ENCODE measurements at regions not wholly inside any gene's neighbourhood (a gene's known extent, or its start where the extent isn't known, plus 50 kb on each side); places are given as distances from the start of the nearest gene placed in this dataset.
"Not testable (repeated sequence)": the region's sequence is repeated elsewhere in the genome, so short reads cannot be mapped to it uniquely, and the experiment has no call there.

DNA sequence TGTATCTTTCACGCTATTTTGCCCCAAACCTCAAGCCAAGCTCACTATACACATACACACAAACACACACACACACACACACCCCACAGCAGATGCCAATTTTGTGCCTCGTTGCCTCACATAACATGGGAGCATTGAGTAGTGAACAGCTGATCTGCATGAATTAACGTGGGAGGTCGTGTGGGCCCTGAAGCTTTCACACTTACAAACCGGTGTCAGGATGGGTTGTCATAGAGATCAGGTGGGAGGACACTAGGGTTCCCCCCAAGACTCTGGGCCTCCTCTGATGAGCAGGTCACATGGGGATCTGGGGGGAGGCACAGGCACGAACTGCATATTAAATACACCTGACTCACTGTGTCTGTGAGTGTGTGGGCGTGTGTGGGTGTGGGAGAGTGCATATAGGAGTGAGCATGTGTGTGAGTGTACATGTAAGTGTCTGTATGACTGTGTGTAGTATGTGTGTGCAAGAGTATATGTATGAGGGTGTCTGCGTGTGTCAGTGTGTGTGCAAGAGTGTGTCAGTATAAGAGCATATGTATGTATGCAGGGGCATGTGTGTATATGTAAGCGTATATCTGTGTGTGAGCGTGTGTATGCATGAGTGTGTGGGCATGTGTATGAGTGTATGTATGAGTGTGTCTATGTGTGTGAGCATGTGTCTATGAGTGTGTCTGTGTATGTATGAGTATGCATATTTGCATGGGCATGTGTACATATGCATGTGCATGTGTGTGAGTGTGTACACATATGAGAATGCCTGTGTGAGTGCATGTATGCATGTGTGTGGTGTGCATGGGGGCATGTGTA, 370.4 kb downstream of the PREX1 start:
- Mint-ChIP-seq H3K4me1 (ENCODE audit: low read depth) (no peaks in the 10 kb centered on the region), H3K36me3 (ENCODE audit: low read depth) (no peaks in the 10 kb centered on the region), H3K4me3 (no peak overlapping the region), H3K27ac (no peak overlapping the region), H3K9me3 (no peaks in the 10 kb centered on the region), H3K27me3 (ENCODE audit: low read depth) (peaks cover 5% of the 10 kb centered on the region)

DNA sequence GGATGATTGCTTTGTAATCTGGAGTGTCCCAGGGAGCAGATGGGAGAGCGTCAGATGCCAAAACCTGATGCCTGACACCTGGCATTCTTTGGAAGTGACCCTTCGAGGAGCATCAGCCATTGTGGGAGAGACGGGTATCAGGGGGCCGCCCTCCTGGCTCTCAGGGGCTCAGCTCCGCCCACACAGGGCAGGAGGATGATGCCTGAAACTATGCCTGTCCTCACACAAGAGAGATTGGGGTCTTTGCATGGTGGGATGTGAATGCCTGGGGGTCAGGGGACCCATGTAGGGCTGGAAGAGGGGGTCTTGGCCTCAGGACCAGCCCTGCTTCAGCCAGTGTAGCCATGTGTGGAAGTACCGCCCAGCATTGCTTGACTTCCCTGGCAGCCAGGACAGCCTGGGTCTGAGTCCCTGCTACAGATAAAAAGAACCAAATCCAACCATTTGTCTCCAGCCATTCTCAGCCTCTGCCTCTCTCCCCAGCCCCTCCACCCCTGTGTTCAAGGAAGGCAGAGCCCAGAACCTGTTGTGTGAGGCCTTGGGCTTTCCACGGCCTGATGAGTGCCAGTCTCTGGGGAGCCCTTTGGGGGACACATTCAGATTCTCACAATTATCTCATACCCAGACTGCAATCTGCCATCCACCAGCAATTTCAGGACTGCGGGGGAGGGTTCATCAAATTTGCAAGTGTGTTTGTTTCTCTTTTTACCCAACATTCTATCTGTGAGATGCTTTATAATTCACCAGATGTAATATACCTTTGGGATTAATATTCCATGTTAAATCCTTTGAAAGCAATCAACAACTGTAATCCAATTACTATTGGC, 371.2 kb downstream of the PREX1 start:
- Mint-ChIP-seq H3K27ac (no peak overlapping the region), H3K36me3 (ENCODE audit: low read depth) (no peaks in the 10 kb centered on the region), H3K4me3 (no peak overlapping the region), H3K4me1 (ENCODE audit: low read depth) (no peaks in the 10 kb centered on the region), H3K27me3 (ENCODE audit: low read depth) (peaks cover 5% of the 10 kb centered on the region), H3K9me3 (no peaks in the 10 kb centered on the region)

DNA sequence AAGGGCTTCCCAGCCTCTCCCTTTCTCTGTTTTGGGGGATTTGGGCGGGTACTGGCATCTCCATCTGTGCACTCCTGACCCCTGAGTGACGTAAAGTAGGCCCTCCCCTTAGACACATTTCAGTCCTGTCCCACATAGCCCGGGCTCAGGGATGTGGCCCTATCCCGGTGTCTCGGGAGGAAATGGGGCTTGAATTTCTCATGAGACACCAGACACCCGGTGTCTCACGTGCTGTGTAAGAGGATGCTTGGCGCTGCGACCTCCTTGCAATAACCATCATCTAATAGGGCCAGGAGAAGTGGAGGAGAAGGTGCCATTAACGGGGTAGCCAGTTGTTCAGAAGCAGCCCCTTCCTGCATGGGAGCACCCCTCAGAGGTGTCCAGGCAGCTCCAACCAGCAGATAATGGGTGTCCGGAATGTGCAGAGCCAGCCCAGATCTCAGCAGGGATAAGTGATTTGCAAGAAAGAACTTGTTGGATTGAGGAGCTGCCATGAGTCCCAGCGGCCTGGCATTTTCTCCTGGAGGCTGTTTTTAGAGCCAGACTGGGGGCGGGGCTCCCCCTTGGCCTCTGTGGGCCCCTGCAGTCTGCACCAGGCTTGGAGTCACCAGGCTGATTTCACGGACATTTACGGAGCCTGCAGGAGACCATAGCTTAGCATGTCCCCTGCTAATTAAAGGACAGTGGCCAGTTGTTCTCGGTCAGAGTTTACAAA, 372.0 kb downstream of the PREX1 start:
- no peaks in the 10 kb centered on the region for H3K36me3 Mint-ChIP-seq (ENCODE audit: low read depth)
- H3K4me3 Mint-ChIP-seq = no peak overlapping the region
- H3K4me1 Mint-ChIP-seq (ENCODE audit: low read depth) = no peaks in the 10 kb centered on the region
- H3K9me3 Mint-ChIP-seq = no peaks in the 10 kb centered on the region
- H3K27me3 Mint-ChIP-seq (ENCODE audit: low read depth) = no peaks in the 10 kb centered on the region
- H3K27ac Mint-ChIP-seq = no peak overlapping the region

DNA sequence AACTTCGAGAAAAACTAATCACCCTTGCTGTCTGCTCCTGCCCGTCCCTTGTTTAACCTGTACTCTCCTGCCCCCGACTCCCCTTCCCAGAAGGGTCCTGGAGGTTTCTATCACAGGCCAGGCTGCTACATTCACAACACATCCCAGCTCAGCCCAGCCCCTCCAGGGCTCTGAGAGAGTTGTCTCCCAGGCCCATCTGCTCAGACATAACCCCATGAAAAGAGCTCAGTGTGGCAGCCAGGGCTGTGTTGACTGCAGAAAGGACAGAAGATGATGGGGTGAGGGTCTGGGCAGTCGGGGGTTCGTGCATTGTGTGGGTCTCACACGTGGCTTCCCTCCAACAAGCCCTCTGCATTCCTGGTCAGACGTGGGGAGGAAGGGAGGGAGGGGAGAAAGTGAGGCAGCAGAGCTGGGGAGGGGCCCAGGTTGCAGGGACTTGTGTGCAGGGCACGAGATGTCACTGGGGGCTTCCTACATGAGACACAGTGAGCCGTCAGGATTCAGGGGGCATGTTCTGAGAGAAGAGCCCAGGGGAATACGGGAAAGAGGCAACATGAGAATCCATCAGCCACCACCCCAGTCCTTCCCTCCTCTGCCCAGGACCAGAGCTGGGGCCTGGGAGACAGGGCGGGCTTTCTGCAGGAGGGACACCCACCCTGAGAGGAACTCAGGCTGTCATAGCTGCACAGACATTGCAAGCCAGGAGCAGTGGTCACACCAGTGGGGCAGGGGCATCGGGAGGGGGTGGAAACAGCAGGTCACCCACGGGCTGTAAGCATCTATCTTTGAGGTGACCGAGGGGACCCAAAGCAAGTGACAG, 372.9 kb downstream of the PREX1 start:
- no peaks in the 10 kb centered on the region for H3K36me3 Mint-ChIP-seq (ENCODE audit: low read depth)
- H3K27me3 Mint-ChIP-seq (ENCODE audit: low read depth) = no peaks in the 10 kb centered on the region
- H3K4me3 Mint-ChIP-seq = no peak overlapping the region
- no peaks in the 10 kb centered on the region for H3K9me3 Mint-ChIP-seq
- H3K4me1 Mint-ChIP-seq (ENCODE audit: low read depth) = no peaks in the 10 kb centered on the region
- H3K27ac Mint-ChIP-seq = no peak overlapping the region

DNA sequence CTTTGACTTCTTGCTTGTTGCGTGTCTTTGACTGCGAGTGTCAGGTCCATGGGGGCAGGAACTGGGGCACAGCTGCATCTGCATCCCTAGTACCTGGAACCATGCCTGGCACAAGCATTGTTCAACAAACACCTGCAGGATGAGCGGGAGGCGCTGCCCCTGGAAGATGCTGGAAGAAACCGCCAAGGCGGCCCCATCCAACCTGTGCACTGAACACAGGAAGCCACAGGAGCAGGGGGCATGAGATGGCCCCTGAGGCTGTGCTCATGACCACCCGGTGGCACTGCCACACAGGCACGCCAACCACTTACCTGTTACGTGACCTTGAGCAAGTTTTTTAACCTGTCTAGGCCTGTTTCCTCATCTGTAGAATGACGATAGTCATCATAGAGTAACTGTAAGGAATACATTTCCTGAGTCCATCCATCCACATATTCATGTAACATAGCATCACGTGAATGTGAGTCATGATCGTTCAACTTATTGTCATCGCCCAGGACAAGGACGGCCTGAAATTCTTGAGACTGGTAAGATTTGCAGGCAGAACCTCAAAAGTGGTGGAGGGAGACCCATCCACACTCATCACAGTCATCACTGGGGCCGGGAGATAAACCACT, 374.2 kb downstream of the PREX1 start:
- Mint-ChIP-seq H3K4me3 (no peak overlapping the region), H3K4me1 (ENCODE audit: low read depth) (no peaks in the 10 kb centered on the region), H3K9me3 (no peaks in the 10 kb centered on the region), H3K27me3 (ENCODE audit: low read depth) (no peaks in the 10 kb centered on the region), H3K36me3 (ENCODE audit: low read depth) (no peaks in the 10 kb centered on the region), H3K27ac (no peak overlapping the region)

DNA sequence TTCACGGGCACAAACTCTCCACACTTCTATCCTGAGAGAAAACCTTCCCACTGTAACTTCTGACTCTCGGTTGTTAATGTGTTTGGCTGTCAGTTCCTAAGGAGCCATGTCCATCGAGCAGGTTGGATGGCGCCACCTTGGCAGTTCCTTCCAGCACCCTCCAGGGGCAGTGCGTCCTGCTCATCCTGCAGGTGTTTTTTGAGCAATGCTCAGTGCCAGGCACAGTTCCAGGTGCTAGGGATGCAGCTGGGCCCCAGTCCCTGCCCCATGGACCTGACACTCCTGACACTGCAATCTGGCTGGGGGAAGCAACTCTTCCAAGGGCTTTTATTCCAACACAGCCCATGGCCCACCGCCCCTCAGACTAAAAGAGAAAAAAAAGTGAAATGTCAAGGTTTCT, 376.4 kb downstream of the PREX1 start:
- Mint-ChIP-seq H3K27me3 (ENCODE audit: low read depth) (no peaks in the 10 kb centered on the region), H3K36me3 (ENCODE audit: low read depth) (no peaks in the 10 kb centered on the region), H3K27ac (no peak overlapping the region), H3K4me1 (ENCODE audit: low read depth) (no peaks in the 10 kb centered on the region), H3K9me3 (no peaks in the 10 kb centered on the region), H3K4me3 (no peak overlapping the region)

DNA sequence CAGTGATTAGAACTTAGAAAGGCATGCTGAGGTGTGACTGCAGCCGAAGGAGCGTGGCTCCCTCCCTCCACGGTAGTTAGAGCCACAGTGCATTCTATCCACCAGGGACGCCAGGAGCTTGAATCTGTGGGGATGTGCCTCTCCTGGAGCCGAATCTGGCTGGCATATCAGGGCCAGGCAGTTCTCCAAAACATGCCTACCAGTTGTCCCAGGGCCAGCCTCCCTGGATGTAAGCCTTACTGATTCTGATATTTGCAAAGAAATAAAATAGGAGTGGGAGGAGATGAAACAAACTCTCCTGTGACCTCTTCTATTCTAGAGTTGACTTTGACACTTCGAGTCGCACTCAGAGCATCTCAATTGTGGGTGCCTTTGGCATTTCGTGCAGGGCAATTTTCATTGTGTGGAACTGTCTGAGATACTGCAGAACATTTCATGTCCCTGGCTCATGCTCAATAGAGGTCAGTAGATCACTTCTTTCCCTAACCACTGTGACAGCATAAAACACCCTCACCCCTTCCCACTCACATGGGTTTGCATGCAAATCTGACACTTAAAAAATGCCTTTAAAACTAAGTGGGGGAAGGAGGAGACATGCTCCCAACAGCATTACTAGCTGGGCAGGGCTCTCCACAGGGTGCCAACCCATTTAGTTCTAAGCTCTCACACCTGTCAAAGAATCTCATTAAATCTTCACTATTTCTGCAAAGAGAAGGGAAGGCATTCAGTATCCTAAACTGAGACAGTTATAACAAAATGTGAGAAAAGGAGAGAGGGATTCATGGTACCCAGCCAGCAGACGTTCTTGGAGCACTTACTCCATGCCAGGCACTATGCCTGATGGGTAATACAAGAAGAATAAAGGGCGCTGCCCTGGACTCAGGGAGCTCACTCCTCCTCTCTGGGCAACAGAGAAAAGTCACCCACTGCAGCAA, 378.9 kb downstream of the PREX1 start:
- Mint-ChIP-seq H3K4me1 (ENCODE audit: low read depth) (no peaks in the 10 kb centered on the region), H3K27me3 (ENCODE audit: low read depth) (no peaks in the 10 kb centered on the region), H3K36me3 (ENCODE audit: low read depth) (no peaks in the 10 kb centered on the region), H3K9me3 (peaks cover 11% of the 10 kb centered on the region), H3K4me3 (no peak overlapping the region), H3K27ac (no peak overlapping the region)

DNA sequence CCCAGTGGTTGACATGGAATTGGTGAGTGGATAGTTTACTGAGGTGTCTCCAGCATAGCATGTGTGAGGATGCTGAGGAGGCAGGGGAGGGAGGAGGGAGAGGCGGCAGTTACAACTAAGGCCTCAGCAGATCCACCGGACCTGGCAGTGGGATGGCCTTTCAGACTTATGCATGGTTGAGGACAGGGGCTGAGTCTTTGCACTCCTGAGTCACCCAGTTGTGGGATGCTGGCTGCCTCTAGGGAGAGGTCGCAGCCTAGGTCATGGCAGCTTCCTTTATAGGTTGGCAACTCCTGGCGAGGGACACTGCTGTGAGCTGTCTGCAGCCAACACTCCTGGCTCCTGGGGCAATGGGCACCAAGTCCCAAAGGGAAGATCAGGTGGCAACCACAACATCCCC, 380.3 kb downstream of the PREX1 start:
- H3K27me3 Mint-ChIP-seq (ENCODE audit: low read depth) = no peaks in the 10 kb centered on the region
- no peaks in the 10 kb centered on the region for H3K36me3 Mint-ChIP-seq (ENCODE audit: low read depth)
- peaks cover 14% of the 10 kb centered on the region for H3K9me3 Mint-ChIP-seq
- no peak overlapping the region for H3K4me3 Mint-ChIP-seq
- no peaks in the 10 kb centered on the region for H3K4me1 Mint-ChIP-seq (ENCODE audit: low read depth)
- H3K27ac Mint-ChIP-seq = no peak overlapping the region

DNA sequence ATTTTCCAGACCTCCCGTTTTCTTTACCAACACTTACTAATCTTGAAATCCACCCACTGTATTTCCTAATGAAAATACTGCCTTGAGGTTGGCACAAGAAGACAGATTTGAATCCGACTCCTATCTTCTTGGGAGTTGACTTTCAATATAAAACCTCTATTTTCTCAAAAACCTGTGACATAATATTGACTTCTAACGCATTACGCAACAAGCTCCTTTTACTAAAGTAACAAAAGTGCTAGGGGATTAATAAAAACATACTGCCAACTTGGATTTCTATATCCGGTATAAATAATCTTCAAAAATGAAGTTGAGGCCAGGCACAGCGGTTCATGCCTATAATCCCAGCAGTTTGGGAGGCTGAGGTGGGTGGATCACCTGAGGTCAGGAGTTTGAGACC, 382.0 kb downstream of the PREX1 start:
- Mint-ChIP-seq H3K36me3 (ENCODE audit: low read depth) (no peaks in the 10 kb centered on the region), H3K4me3 (no peak overlapping the region), H3K27me3 (ENCODE audit: low read depth) (no peaks in the 10 kb centered on the region), H3K9me3 (peaks cover 14% of the 10 kb centered on the region), H3K4me1 (ENCODE audit: low read depth) (no peaks in the 10 kb centered on the region), H3K27ac (no peak overlapping the region)

DNA sequence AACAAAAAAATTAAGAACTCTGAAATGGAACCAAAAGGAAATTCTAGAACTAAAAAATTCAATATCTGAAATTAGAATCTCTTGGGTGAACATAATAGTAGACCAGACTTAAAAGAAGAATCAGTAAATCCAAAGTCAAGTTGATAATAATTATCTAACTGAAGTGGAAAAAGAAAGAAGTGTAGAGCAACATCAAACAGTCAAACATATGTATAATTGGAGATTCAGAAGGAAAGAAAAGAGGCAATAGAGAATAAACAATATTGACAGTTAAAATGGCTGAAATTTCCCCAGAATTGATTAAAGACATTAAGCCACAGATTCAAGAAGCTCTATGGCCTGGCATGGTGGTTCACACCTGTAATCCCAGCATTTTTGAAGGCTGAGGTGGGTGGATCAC, 383.6 kb downstream of the PREX1 start:
- Mint-ChIP-seq H3K9me3 (peaks cover 14% of the 10 kb centered on the region), H3K27ac (no peak overlapping the region), H3K4me3 (no peak overlapping the region), H3K27me3 (ENCODE audit: low read depth) (no peaks in the 10 kb centered on the region), H3K4me1 (ENCODE audit: low read depth) (no peaks in the 10 kb centered on the region), H3K36me3 (ENCODE audit: low read depth) (no peaks in the 10 kb centered on the region)

DNA sequence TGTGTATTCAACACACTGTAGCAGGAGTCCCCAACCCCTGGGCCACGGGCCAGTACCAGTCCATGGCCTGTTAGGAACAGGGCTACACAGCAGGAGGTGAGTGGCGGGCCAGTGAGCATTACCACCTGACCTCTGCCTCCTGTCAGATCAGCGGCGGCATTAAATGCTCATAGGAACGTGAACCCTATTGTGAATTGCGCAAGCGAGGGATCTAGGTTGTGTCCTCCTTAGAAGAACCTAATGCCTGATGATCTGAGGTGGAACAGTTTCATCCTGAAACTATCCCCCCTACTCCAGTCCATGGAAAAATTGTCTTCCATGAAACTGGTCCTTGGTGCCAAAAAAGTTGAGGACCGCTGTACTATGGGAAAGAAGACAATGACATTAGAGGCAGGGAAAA, 386.9 kb downstream of the PREX1 start:
- H3K4me3 Mint-ChIP-seq = no peak overlapping the region

DNA sequence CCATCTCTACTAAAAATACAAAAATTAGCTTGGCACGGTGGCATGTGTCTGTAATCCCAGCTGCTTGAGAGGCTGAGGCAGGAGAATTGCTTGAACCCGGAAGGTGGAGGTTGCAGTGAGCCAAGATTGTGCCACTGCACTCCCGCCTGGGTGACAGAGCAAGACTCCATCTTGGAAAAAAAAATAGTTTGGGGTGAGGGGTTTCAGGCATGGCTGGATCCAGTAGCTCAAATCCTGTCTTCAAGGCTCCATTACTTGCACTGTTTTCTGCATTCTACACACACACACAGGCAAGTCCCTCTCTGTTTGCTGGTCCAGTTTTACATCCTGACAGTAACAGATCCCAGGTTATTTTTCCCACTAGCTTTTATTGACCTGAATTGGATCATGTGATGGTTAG, 387.5 kb downstream of the PREX1 start:
- not testable (repeated sequence) for H3K27ac Mint-ChIP-seq; H3K27me3 Mint-ChIP-seq (ENCODE audit: low read depth); H3K4me1 Mint-ChIP-seq (ENCODE audit: low read depth); H3K4me3 Mint-ChIP-seq; H3K36me3 Mint-ChIP-seq (ENCODE audit: low read depth); H3K9me3 Mint-ChIP-seq

More for the DNA sequence above, 386.9 kb downstream of the PREX1 start:
- Mint-ChIP-seq H3K9me3 (peaks cover 14% of the 10 kb centered on the region), H3K27me3 (ENCODE audit: low read depth) (no peaks in the 10 kb centered on the region), H3K4me1 (ENCODE audit: low read depth) (no peaks in the 10 kb centered on the region), H3K36me3 (ENCODE audit: low read depth) (no peaks in the 10 kb centered on the region), H3K27ac (no peak overlapping the region)

DNA sequence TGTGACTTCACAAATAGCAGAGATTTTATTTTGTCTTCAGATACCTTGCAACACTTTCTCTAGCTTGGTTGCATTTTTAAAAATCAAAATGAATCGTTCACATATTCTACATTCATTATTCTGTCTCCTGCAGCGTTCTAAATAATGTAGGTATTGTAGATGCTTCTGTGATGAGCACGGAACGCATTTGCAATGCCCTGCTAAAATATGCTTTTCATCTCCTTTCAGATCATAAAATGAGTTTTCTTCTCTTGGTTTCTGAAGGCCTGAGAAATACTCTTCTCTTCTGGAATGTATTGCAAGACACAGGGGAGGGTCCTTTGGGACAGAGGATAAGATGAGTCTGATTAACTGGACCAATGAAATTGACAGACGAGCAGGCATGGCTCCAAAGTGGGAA, 390.7 kb downstream of the PREX1 start:
- no peaks in the 10 kb centered on the region for H3K36me3 Mint-ChIP-seq (ENCODE audit: low read depth)
- no peaks in the 10 kb centered on the region for H3K4me1 Mint-ChIP-seq (ENCODE audit: low read depth)
- H3K27ac Mint-ChIP-seq = no peak overlapping the region
- peaks cover 3% of the 10 kb centered on the region for H3K9me3 Mint-ChIP-seq
- no peak overlapping the region for H3K4me3 Mint-ChIP-seq
- no peaks in the 10 kb centered on the region for H3K27me3 Mint-ChIP-seq (ENCODE audit: low read depth)

Data from T-helper 1 cell treated with Interleukin-12 subunit alpha and Interleukin-12 subunit beta and Interleukin-4 antibody, amounts not matched to agents 30 μg/mL and 1 μg/mL, for 36 hours (primary cell).